LNCAP (cell line): ENCODE measurements at regions not wholly inside any gene's neighbourhood (a gene's known extent, or its start where the extent isn't known, plus 50 kb on each side); places are given as distances from the start of the nearest gene placed in this dataset.

Experiments
- CTCF ChIP-seq: fragments of 450-650 bp; IDR thresholded peaks from 2 replicates; pipeline ENCODE4 v1.5.1; 2017; ENCODE audit warnings: mild to moderate bottlenecking

- TF ChIP-seq CTCF = no peak
Observed at GRCh38 chr2:7438855-7439254, 521.6 kb downstream of the RNF144A start.

- TF ChIP-seq CTCF = no peak
Observed at GRCh38 chr2:7440977-7441376, 523.8 kb downstream of the RNF144A start.

- no peak for TF ChIP-seq CTCF
Observed at GRCh38 chr2:7444626-7445025, 527.4 kb downstream of the RNF144A start.

- no peak for TF ChIP-seq CTCF
Observed at GRCh38 chr2:7448578-7449264, 531.5 kb downstream of the RNF144A start.

GRCh38 chr2:7449298-7449697 lies 532.1 kb downstream of the RNF144A start:
- TF ChIP-seq CTCF = no peak

GRCh38 chr2:7450188-7450832 lies 533.1 kb downstream of the RNF144A start:
- no peak for TF ChIP-seq CTCF

GRCh38 chr2:7450833-7451190 lies 533.6 kb downstream of the RNF144A start:
- no peak for TF ChIP-seq CTCF
